ENCODE measurements at regions not wholly inside any gene's neighbourhood (a gene's known extent, or its start where the extent isn't known, plus 50 kb on each side); places are given as distances from the start of the nearest gene placed in this dataset.

DNA sequence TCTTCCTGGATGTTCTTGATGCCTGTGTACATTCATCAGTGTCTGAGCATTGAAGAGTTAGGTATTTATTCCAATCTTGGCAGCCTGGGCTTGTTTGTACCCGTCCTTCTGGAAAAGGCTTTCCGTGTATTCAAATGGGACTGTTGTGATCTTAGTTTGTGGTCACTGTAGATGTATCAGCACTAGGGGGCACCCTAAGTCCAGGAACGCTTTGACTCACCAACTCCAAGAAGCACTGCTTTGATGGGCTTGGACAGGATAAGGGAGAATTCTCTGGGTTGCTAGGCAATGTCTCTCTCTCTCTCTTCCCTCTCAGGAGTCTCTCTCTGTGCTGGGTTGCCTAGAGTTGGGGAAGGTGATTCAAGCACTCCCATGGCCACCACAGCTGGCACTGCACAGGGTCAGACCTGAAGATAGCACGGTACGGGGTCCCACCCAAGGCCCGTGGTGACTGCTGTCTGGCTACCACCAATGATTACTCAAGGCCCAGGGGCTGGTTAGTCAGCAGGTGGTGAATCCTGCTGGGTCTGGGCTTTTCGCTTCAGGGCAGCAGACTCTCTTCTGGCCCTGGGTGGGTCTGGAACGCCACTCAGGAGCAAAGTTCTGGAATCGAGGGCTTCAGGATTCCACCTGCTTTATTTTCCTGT is 211.1 kb upstream of the RGS6 start:
- H3K4me1 ChIP-seq (ENCODE audit: control insufficient read depth, insufficient read depth, low read length) = peaks cover 13% of the 10 kb centered on the region
- no peaks in the 10 kb centered on the region for H3K27me3 ChIP-seq (ENCODE audit: control insufficient read depth, insufficient read depth, low read length)
- no peak overlapping the region for H3K9ac ChIP-seq (ENCODE audit: low read depth, low read length)
- H3K9me1 ChIP-seq (ENCODE audit: insufficient read depth, low read length) = peaks cover 17% of the 10 kb centered on the region
- no peak overlapping the region for H3K27ac ChIP-seq (ENCODE audit: insufficient read depth, low read length)
- no peak overlapping the region for H3K14ac ChIP-seq (replicated peaks; ENCODE audit: low read depth, low read length)
- BruUV-seq (replicated peaks) = no TSS peak
- dilution Hi-C loops (cut with HindIII; ENCODE audit: low sequenced_read_pairs, unreplicated experiment) (no loop called here), intact Hi-C loops (cut with micrococcal nuclease) (loop anchor here (1.0 to 2.0 kb wide), 3 partner anchors 32 to 700 kb away; no protein-coding TSS in a partner anchor), in situ Hi-C loops (cut with MboI; ENCODE audit: low sequenced_read_pairs) (loop anchor here (10.0 kb wide), 1 partner anchor 574 kb away; no protein-coding TSS in a partner anchor)
- no peak overlapping the region for H2BK20ac ChIP-seq (ENCODE audit: low read depth, low read length)
- H2BK5ac ChIP-seq (ENCODE audit: low read depth, low read length, poor library complexity, severe bottlenecking) = no peak overlapping the region
- H4K8ac ChIP-seq (ENCODE audit: low read depth in 2 of 2, low read length in 2 of 2) = peak overlapping the region in 1 of 2 experiments; percentile 51; a peak in 1 of 4 replicates
- H2BK120ac ChIP-seq (ENCODE audit: low read depth, low read length) = peak overlapping the region; percentile 55; the same call in 1 of the 2 replicates
- peaks cover 18% of the 10 kb centered on the region for H3K36me3 ChIP-seq (ENCODE audit: control insufficient read depth, insufficient read depth, low read length)
- no peak overlapping the region for H3K56ac ChIP-seq (ENCODE audit: extremely low read depth, insufficient read depth, low read length)
- no peak overlapping the region for H3K18ac ChIP-seq (ENCODE audit: low read depth, low read length)
- no peak overlapping the region for H2AFZ ChIP-seq (replicated peaks; ENCODE audit: low read length, poor library complexity)
- WGBS, 2 experiments (ENCODE audit: extremely low coverage in 2 of 2, insufficient read length in 1 of 2) = 100% methylated on average over 1 of the region's 9 CpGs; no CpG with 5 or more reads in 1 of the 2 experiments
- H3K9me3 ChIP-seq (ENCODE audit: control insufficient read depth, insufficient read depth, low read length) = no peaks in the 10 kb centered on the region
- ChIA-PET POLR2A (ENCODE audit: unreplicated experiment) (no interaction called here), CTCF (interaction anchor here (0.6 to 2.1 kb wide), 6 partner anchors 9 to 699 kb away, joined by 3 to 6 read pairs (median 4); no protein-coding TSS in a partner anchor)
- ATAC-seq (ENCODE audit: low read depth) (peak; percentile 92), DNase-seq (peak; percentile 85)
- H3K79me1 ChIP-seq (ENCODE audit: low read depth in 1 of 2, low read length in 2 of 2) = peaks cover 11 to 22% of the 10 kb centered on the region in 2 experiments; a peak in 3 of 4 replicates
- H3K23ac ChIP-seq (ENCODE audit: low read depth, low read length) = no peak overlapping the region
- H4K20me1 ChIP-seq (ENCODE audit: insufficient read depth, low read length) = no peaks in the 10 kb centered on the region
- H2AK9ac ChIP-seq (replicated peaks; ENCODE audit: low read depth, low read length, poor library complexity) = no peak overlapping the region
- no peak overlapping the region for H4K5ac ChIP-seq (ENCODE audit: low read depth, low read length)
- H3K4ac ChIP-seq (ENCODE audit: low read depth, low read length) = peak overlapping the region; percentile 69; the same call in 1 of the 2 replicates
- H2BK15ac ChIP-seq (ENCODE audit: low read depth, low read length) = no peak overlapping the region
- no peak overlapping the region for H2AK5ac ChIP-seq (ENCODE audit: low read depth, low read length)
- no peak overlapping the region for H4K91ac ChIP-seq (ENCODE audit: insufficient read depth, low read depth, low read length)
- H3K4me2 ChIP-seq (ENCODE audit: low read depth, low read length) = no peak overlapping the region
- H3K4me3 ChIP-seq (ENCODE audit: insufficient read depth, low read depth, low read length) = no peak overlapping the region
- TF ChIP-seq RFX5 (IDR thresholded peaks at IDR 0.05; ENCODE audit: low read depth, low read length) = no peak
- TF ChIP-seq RCOR1 (IDR thresholded peaks at IDR 0.05; ENCODE audit: insufficient replicate concordance, low read length) = peak; percentile 11
- TF ChIP-seq, protein P1, sequence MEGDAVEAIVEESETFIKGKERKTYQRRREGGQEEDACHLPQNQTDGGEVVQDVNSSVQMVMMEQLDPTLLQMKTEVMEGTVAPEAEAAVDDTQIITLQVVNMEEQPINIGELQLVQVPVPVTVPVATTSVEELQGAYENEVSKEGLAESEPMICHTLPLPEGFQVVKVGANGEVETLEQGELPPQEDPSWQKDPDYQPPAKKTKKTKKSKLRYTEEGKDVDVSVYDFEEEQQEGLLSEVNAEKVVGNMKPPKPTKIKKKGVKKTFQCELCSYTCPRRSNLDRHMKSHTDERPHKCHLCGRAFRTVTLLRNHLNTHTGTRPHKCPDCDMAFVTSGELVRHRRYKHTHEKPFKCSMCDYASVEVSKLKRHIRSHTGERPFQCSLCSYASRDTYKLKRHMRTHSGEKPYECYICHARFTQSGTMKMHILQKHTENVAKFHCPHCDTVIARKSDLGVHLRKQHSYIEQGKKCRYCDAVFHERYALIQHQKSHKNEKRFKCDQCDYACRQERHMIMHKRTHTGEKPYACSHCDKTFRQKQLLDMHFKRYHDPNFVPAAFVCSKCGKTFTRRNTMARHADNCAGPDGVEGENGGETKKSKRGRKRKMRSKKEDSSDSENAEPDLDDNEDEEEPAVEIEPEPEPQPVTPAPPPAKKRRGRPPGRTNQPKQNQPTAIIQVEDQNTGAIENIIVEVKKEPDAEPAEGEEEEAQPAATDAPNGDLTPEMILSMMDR (conservative IDR thresholded peaks at IDR 0.05; ENCODE audit: low read depth, low read length) = peak; percentile 84
- TF ChIP-seq MXI1 (IDR thresholded peaks at IDR 0.05; ENCODE audit: borderline replicate concordance, low read depth, low read length) = no peak
- TF ChIP-seq, protein P2, sequence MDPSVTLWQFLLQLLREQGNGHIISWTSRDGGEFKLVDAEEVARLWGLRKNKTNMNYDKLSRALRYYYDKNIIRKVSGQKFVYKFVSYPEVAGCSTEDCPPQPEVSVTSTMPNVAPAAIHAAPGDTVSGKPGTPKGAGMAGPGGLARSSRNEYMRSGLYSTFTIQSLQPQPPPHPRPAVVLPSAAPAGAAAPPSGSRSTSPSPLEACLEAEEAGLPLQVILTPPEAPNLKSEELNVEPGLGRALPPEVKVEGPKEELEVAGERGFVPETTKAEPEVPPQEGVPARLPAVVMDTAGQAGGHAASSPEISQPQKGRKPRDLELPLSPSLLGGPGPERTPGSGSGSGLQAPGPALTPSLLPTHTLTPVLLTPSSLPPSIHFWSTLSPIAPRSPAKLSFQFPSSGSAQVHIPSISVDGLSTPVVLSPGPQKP (IDR thresholded peaks at IDR 0.05; ENCODE audit: borderline replicate concordance, low read depth, low read length) = no peak
- peak; percentile 78 for TF ChIP-seq SMC3 (IDR thresholded peaks at IDR 0.05; ENCODE audit: low read depth, low read length)
- TF ChIP-seq NFE2L2 (IDR thresholded peaks at IDR 0.05; ENCODE audit: low read depth, low read length) = no peak
- TF ChIP-seq MAFK (IDR thresholded peaks at IDR 0.05; ENCODE audit: low read depth, low read length) = no peak
- TF ChIP-seq CHD1 (IDR thresholded peaks at IDR 0.05; ENCODE audit: low read depth, low read length) = no peak
- no peak for TF ChIP-seq FOS (IDR thresholded peaks at IDR 0.05; ENCODE audit: low read depth, low read length)
- no peak for TF ChIP-seq BHLHE40 (IDR thresholded peaks at IDR 0.05; ENCODE audit: low read depth, low read length)
- TF ChIP-seq MAZ (IDR thresholded peaks at IDR 0.05; ENCODE audit: borderline replicate concordance, low read depth, low read length) = no peak
- no peak for TF ChIP-seq CEBPB (IDR thresholded peaks at IDR 0.05; ENCODE audit: low read depth, low read length)
- TF ChIP-seq, protein P3, sequence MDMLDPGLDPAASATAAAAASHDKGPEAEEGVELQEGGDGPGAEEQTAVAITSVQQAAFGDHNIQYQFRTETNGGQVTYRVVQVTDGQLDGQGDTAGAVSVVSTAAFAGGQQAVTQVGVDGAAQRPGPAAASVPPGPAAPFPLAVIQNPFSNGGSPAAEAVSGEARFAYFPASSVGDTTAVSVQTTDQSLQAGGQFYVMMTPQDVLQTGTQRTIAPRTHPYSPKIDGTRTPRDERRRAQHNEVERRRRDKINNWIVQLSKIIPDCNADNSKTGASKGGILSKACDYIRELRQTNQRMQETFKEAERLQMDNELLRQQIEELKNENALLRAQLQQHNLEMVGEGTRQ (IDR thresholded peaks at IDR 0.05; ENCODE audit: low read depth, low read length) = no peak
- 0 out of 2 replicates have a peak, but pooled peaks have one; percentile 42 for TF ChIP-seq POLR2A (IDR thresholded peaks at IDR 0.05; ENCODE audit: low read depth, low read length)
